ENCODE measurements at regions not wholly inside any gene's neighbourhood (a gene's known extent, or its start where the extent isn't known, plus 50 kb on each side); places are given as distances from the start of the nearest gene placed in this dataset.

- TF ChIP-seq CTCF (IDR thresholded peaks at IDR 0.05) (no peak), POLR2A (IDR thresholded peaks at IDR 0.05) (no peak)
These were observed 353.2 kb downstream of the IRX1 start for GRCh38 chr5:3948838-3949237.
